ENCODE measurements at regions not wholly inside any gene's neighbourhood (a gene's known extent, or its start where the extent isn't known, plus 50 kb on each side); places are given as distances from the start of the nearest gene placed in this dataset.

- TF ChIP-seq, protein P1, sequence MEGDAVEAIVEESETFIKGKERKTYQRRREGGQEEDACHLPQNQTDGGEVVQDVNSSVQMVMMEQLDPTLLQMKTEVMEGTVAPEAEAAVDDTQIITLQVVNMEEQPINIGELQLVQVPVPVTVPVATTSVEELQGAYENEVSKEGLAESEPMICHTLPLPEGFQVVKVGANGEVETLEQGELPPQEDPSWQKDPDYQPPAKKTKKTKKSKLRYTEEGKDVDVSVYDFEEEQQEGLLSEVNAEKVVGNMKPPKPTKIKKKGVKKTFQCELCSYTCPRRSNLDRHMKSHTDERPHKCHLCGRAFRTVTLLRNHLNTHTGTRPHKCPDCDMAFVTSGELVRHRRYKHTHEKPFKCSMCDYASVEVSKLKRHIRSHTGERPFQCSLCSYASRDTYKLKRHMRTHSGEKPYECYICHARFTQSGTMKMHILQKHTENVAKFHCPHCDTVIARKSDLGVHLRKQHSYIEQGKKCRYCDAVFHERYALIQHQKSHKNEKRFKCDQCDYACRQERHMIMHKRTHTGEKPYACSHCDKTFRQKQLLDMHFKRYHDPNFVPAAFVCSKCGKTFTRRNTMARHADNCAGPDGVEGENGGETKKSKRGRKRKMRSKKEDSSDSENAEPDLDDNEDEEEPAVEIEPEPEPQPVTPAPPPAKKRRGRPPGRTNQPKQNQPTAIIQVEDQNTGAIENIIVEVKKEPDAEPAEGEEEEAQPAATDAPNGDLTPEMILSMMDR (conservative IDR thresholded peaks at IDR 0.05; ENCODE audit: low read length), result no peak
- no peak for TF ChIP-seq EZH2phosphoT487 (IDR thresholded peaks at IDR 0.05; ENCODE audit: borderline replicate concordance)
Observed at GRCh38 chr4:174425669-174426068, 96.6 kb downstream of the HPGD start.
